Ovary (tissue), 7 donors: ENCODE measurements at regions not wholly inside any gene's neighbourhood (a gene's known extent, or its start where the extent isn't known, plus 50 kb on each side); places are given as distances from the start of the nearest gene placed in this dataset.

Experiments used
- DNase-seq, 5 donors: peaks; one replicate each; pipeline ENCODE4 v3.0.0-alpha.2; 2019 to 2020
- H3K27ac ChIP-seq, 2 donors: fragments of 200-600 bp; one replicate each; pipeline versions ENCODE4 v1.5.1 to v1.8.0; 2019 to 2022
- H3K27me3 ChIP-seq: fragments of 200-600 bp; one replicate; pipeline ENCODE4 v1.8.0; 2022
- H3K36me3 ChIP-seq: fragments of 200-600 bp; sonication (generic); one replicate; pipeline ENCODE4 v1.5.1; 2019
- H3K4me1 ChIP-seq: one replicate; pipeline ENCODE4 v1.8.1; 2013; ENCODE audit warnings: mild to moderate bottlenecking, moderate library complexity; ENCODE audit not compliant: insufficient read depth
- H3K4me3 ChIP-seq: fragments of 200-600 bp; sonication (generic); one replicate; pipeline ENCODE4 v1.5.1; 2017
- H3K9me3 ChIP-seq, 2 donors: fragments of 200-600 bp in 1 of 2; sonication (generic) in 1 of 2; one replicate each; pipeline versions ENCODE4 v1.5.1 to v1.8.1; 2013 to 2019; ENCODE audit warnings: mild to moderate bottlenecking in 1 of 2, moderate library complexity in 1 of 2
- CTCF ChIP-seq, 3 donors: fragments of 450-650 bp in 2 of 3; fragments of 200-600 bp in 1 of 3; IDR thresholded peaks; one replicate each; pipeline versions ENCODE4 v1.5.1 to v1.8.0; 2016 to 2022; ENCODE audit warnings: antibody characterized with exemption in 3 of 3, mild to moderate bottlenecking in 1 of 3
- EP300 ChIP-seq: sonication (generic); formaldehyde crosslinking; IDR thresholded peaks from one replicate; pipeline ENCODE4 v1.6.1; 2017; ENCODE audit warnings: antibody characterized with exemption
- POLR2A ChIP-seq: fragments of 450-650 bp; IDR thresholded peaks from one replicate; pipeline ENCODE4 v1.6.1; 2017; ENCODE audit warnings: antibody characterized with exemption, mild to moderate bottlenecking, moderate library complexity
- WGBS, 3 donors: extraction: QIAGEN DNeasy Blood & Tissue Kit in 1 of 3; methylation state at CpG; one replicate each; pipeline versions ENCODE4 v1.1.5 to v1.1.7; 2013 to 2017; 5-methylcytosine and 5-hydroxymethylcytosine counted together
- intact Hi-C, 4 donors: fragments of 100-400 bp; cut with DNase I; formaldehyde crosslinking; loops; one replicate each; pipeline versions ENCODE4 v1.11.0 to v1.15.1; 2022 to 2023
- donor health status: DM: no; HTN: no; CAD: no; lungs with moderate emphysema.
- donor health status: DM: no; HTN: no; CAD: no.
- donor health status: Bipolar disorder and iron deficiency.
- donor health status: DM: no; HTN: no; CAD: no.
- donor health status: DM: yes; HTN: yes; CAD: no.

GRCh38 chr18:50456285-50456684, 81.4 kb downstream of the SKA1 start:
- H3K36me3 ChIP-seq, result no peaks in the 10 kb centered on the region
- H3K27me3 ChIP-seq, result no peaks in the 10 kb centered on the region
- WGBS, 3 donors, result 85 to 86% (median 85%) methylated on average over 4 of the region's 4 CpGs
- no peak for DNase-seq
- no peak overlapping the region for H3K4me3 ChIP-seq
- no peak overlapping the region for H3K27ac ChIP-seq
- no peaks in the 10 kb centered on the region for H3K4me1 ChIP-seq
- TF ChIP-seq POLR2A, result no peak
- no peak for TF ChIP-seq EP300
- TF ChIP-seq CTCF (IDR thresholded peaks at IDR 0.05), result no peak
- intact Hi-C loops, result no loop called here
- H3K9me3 ChIP-seq, result no peaks in the 10 kb centered on the region

- DNase-seq, result no peak
- no peak overlapping the region for H3K4me3 ChIP-seq
- no peaks in the 10 kb centered on the region for H3K4me1 ChIP-seq
- no peak overlapping the region for H3K27ac ChIP-seq
- H3K9me3 ChIP-seq, result no peaks in the 10 kb centered on the region
- 73 to 88% (median 82%) methylated on average over 2 of the region's 2 CpGs for WGBS, 3 donors
- no peaks in the 10 kb centered on the region for H3K36me3 ChIP-seq
- no peaks in the 10 kb centered on the region for H3K27me3 ChIP-seq
- no peak for TF ChIP-seq CTCF (IDR thresholded peaks at IDR 0.05)
- TF ChIP-seq EP300, result no peak
- no peak for TF ChIP-seq POLR2A
- intact Hi-C loops, result no loop called here
Measured at GRCh38 chr18:50457639-50458038, 82.8 kb downstream of the SKA1 start.

GRCh38 chr18:50458366-50458765, 83.5 kb downstream of the SKA1 start:
- no peaks in the 10 kb centered on the region for H3K36me3 ChIP-seq
- no peak for DNase-seq
- intact Hi-C loops, result no loop called here
- no peak for TF ChIP-seq CTCF (IDR thresholded peaks at IDR 0.05)
- TF ChIP-seq EP300, result no peak
- TF ChIP-seq POLR2A, result no peak
- no peaks in the 10 kb centered on the region for H3K9me3 ChIP-seq
- no peaks in the 10 kb centered on the region for H3K27me3 ChIP-seq
- H3K4me1 ChIP-seq, result no peaks in the 10 kb centered on the region
- no peak overlapping the region for H3K4me3 ChIP-seq
- no peak overlapping the region for H3K27ac ChIP-seq
- WGBS, 3 donors, result 26 to 57% (median 28%) methylated on average over 3 of the region's 3 CpGs

- Histone ChIP-seq H3K9me3 (no peaks in the 10 kb centered on the region), H3K27ac (no peak overlapping the region), H3K4me1 (no peaks in the 10 kb centered on the region), H3K4me3 (no peak overlapping the region), H3K36me3 (no peaks in the 10 kb centered on the region), H3K27me3 (no peaks in the 10 kb centered on the region)
- intact Hi-C loops, result no loop called here
- no peak for DNase-seq
- WGBS, 3 donors, result 35 to 50% (median 46%) methylated on average over 2 of the region's 2 CpGs
- TF ChIP-seq POLR2A, result no peak
Measured at GRCh38 chr18:50458796-50459195, 84.0 kb downstream of the SKA1 start.

- Histone ChIP-seq H3K36me3 (no peaks in the 10 kb centered on the region), H3K9me3 (no peaks in the 10 kb centered on the region), H3K27ac (no peak overlapping the region), H3K4me3 (no peak overlapping the region), H3K27me3 (no peaks in the 10 kb centered on the region), H3K4me1 (no peaks in the 10 kb centered on the region)
- WGBS, 3 donors, result 85 to 89% (median 86%) methylated on average over 3 of the region's 3 CpGs
- TF ChIP-seq POLR2A (no peak), CTCF (IDR thresholded peaks at IDR 0.05) (no peak), EP300 (no peak)
- no peak for DNase-seq
- intact Hi-C loops, result no loop called here
Measured at GRCh38 chr18:50460062-50460461, 85.2 kb downstream of the SKA1 start.
